GM23338 (cell line): ENCODE measurements at regions not wholly inside any gene's neighbourhood (a gene's known extent, or its start where the extent isn't known, plus 50 kb on each side); places are given as distances from the start of the nearest gene placed in this dataset.

Experiments
- ATAC-seq: fragments of 200-7000 bp; cut with Tn5 transposase; 3 replicates; pipeline ENCODE4 v1.9.1; 2020
- DNase-seq: peaks from one replicate; pipeline ENCODE4 v3.0.0-alpha.2; 2015; ENCODE audit warnings: low spot score
- H2AFZ ChIP-seq: fragments of 200-600 bp; sonication (generic); 2 replicates; pipeline ENCODE4 v1.8.0; 2016; ENCODE audit warnings: antibody characterized with exemption, mild to moderate bottlenecking, moderate library complexity
- H3F3A ChIP-seq: fragments of 200-600 bp; sonication (generic); replicated peaks from 2 replicates; pipeline ENCODE4 v1.8.0; 2017; ENCODE audit warnings: antibody characterized with exemption, mixed run types, low read depth
- H3K27ac ChIP-seq: fragments of 200-600 bp; sonication (generic); 2 replicates; pipeline ENCODE4 v1.6.1; 2016; ENCODE audit warnings: low read depth
- H3K27me3 ChIP-seq: fragments of 200-600 bp; sonication (generic); 2 replicates; pipeline ENCODE4 v1.8.0; 2016; ENCODE audit warnings: mild to moderate bottlenecking, mixed run types, moderate library complexity; ENCODE audit not compliant: insufficient read depth
- H3K36me3 ChIP-seq: fragments of 200-600 bp; sonication (generic); 2 replicates; pipeline ENCODE4 v1.8.0; 2016; ENCODE audit warnings: mild to moderate bottlenecking; ENCODE audit not compliant: insufficient read depth
- H3K4me1 ChIP-seq: fragments of 200-600 bp; sonication (generic); 2 replicates; pipeline ENCODE4 v1.8.0; 2016; ENCODE audit warnings: mild to moderate bottlenecking, moderate library complexity; ENCODE audit not compliant: insufficient read depth
- H3K4me2 ChIP-seq: fragments of 200-600 bp; sonication (generic); 2 replicates; pipeline ENCODE4 v1.7.1; 2017; ENCODE audit warnings: mixed run types
- H3K4me3 ChIP-seq: fragments of 200-600 bp; sonication (generic); 2 replicates; pipeline ENCODE4 v1.6.1; 2016; ENCODE audit warnings: mixed run types
- H3K79me2 ChIP-seq: fragments of 200-600 bp; sonication (generic); replicated peaks from 2 replicates; pipeline ENCODE4 v1.8.0; 2017; ENCODE audit warnings: mild to moderate bottlenecking; ENCODE audit not compliant: insufficient read depth
- H3K9me2 ChIP-seq: fragments of 200-600 bp; sonication (generic); 2 replicates; pipeline ENCODE4 v1.8.0; 2017; ENCODE audit not compliant: insufficient read depth
- H4K20me1 ChIP-seq: fragments of 200-600 bp; sonication (generic); replicated peaks from 2 replicates; pipeline ENCODE4 v1.8.0; 2017; ENCODE audit warnings: mild to moderate bottlenecking; ENCODE audit not compliant: insufficient read depth
- H3K27ac Mint-ChIP-seq: 2 replicates; pipeline ENCODE4 v1.8.0; 2020; ENCODE audit warnings: inconsistent platforms, mild to moderate bottlenecking, moderate library complexity, mixed read lengths
- H3K27me3 Mint-ChIP-seq: 3 replicates; pipeline ENCODE4 v1.8.0; 2022; ENCODE audit warnings: low read depth, mild to moderate bottlenecking, moderate library complexity, mixed read lengths, inconsistent platforms; ENCODE audit not compliant: insufficient read depth, poor library complexity
- H3K36me3 Mint-ChIP-seq: 3 replicates; pipeline ENCODE4 v1.8.0; 2021; ENCODE audit warnings: low read depth, mild to moderate bottlenecking, inconsistent platforms, moderate library complexity, mixed read lengths
- H3K4me1 Mint-ChIP-seq: 3 replicates; pipeline ENCODE4 v1.8.0; 2020; ENCODE audit warnings: mild to moderate bottlenecking, inconsistent platforms, mixed read lengths
- H3K4me3 Mint-ChIP-seq: 3 replicates; pipeline ENCODE4 v1.8.0; 2021; ENCODE audit warnings: moderate library complexity, mild to moderate bottlenecking, inconsistent platforms, mixed read lengths
- H3K9me3 Mint-ChIP-seq: 3 replicates; pipeline ENCODE4 v1.8.0; 2020; ENCODE audit warnings: moderate library complexity, mild to moderate bottlenecking, inconsistent platforms, mixed read lengths
- CREB1 ChIP-seq: fragments of 250-450 bp; sonication (Bioruptor Pico); IDR thresholded peaks from 2 replicates; pipeline ENCODE4 v1.5.0; 2020; ENCODE audit warnings: low read depth, mild to moderate bottlenecking, moderate library complexity
- ETS1 ChIP-seq: IDR thresholded peaks from 2 replicates; pipeline ENCODE4 v1.6.1; 2016; ENCODE audit warnings: antibody characterized with exemption
- JUNB ChIP-seq: IDR thresholded peaks from one replicate; pipeline ENCODE4 v1.6.1; 2016; ENCODE audit warnings: antibody characterized with exemption; ENCODE audit not compliant: unreplicated experiment
- NANOG ChIP-seq: IDR thresholded peaks from 2 replicates; pipeline ENCODE4 v1.6.1; 2016; ENCODE audit warnings: antibody characterized with exemption, borderline replicate concordance
- POLR2AphosphoS5 ChIP-seq: IDR thresholded peaks from 2 replicates; pipeline ENCODE4 v1.6.1; 2016; ENCODE audit warnings: antibody characterized with exemption, low read depth
- REST ChIP-seq: IDR thresholded peaks from one replicate; pipeline ENCODE4 v1.6.1; 2018; ENCODE audit warnings: antibody characterized with exemption; ENCODE audit not compliant: unreplicated experiment
- ZNF114 ChIP-seq: fragments of 250-450 bp; sonication (Bioruptor Pico); IDR thresholded peaks from 2 replicates; pipeline ENCODE4 v1.5.0; 2020; ENCODE audit warnings: mild to moderate bottlenecking, moderate library complexity
- ZNF331 ChIP-seq: fragments of 250-450 bp; sonication (Bioruptor Pico); IDR thresholded peaks from 2 replicates; pipeline ENCODE4 v1.5.0; 2020; ENCODE audit warnings: low read depth, mild to moderate bottlenecking, moderate library complexity
- ZNF462 ChIP-seq: fragments of 250-450 bp; sonication (Bioruptor Pico); IDR thresholded peaks from 2 replicates; pipeline ENCODE4 v1.5.0; 2020; ENCODE audit warnings: mild to moderate bottlenecking, moderate library complexity

DNA sequence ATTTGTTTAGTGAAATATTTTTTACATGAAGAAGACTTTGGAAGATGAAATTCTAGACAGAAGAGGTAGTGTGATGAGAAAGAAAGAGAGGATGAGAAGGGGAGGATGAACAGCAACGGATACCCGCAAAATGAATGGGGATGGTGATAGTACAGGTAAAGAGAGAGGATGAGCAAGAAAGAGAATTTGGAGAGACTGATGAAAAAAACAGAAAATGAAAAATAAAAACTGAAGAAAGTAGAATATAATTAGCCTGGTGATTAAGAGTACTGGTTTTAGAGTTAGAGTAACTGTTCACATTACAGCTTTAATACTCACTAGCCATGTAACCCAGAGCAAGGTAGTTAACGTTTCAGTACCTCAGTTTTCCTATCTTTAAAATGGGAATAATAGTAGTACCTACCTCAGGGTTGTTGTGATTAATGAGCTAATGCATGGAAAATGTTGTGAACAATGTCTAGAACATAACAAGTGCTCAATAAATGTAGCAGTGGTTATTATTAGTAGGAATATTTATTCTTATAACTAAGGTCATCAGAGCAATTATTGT lies 54.9 kb upstream of the ANTXR2 start (continued):
- TF ChIP-seq ETS1 (no peak), ZNF331 (CRISPR knock-in tag) (no peak), CREB1 (CRISPR knock-in tag) (no peak), JUNB (no peak), ZNF114 (CRISPR knock-in tag) (no peak), POLR2AphosphoS5 (no peak), NANOG (no peak)

DNA sequence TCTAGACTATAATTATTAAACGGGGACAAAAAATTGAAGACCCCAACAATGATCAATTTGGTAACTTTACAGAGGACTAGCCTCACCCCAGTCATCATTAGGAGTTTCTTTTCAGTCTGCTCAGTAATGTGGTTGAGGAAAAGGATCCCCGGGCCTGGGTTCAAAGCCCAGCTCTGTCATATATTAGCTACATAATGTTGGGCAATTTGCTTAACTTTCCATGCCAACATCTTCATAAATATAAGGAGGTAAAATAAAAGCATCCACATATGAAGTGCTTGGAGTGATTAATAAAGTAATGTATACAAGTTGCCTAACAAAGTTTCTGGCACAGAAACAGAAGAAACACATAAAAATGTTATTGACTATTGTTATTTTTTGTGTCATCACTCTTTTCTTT lies 53.4 kb upstream of the ANTXR2 start:
- no peak for ATAC-seq
- H3F3A ChIP-seq = no peaks in the 10 kb centered on the region
- H3K79me2 ChIP-seq = no peaks in the 10 kb centered on the region
- TF ChIP-seq REST = no peak
- TF ChIP-seq ZNF462 (CRISPR knock-in tag) = no peak
- no peak for TF ChIP-seq ZNF331 (CRISPR knock-in tag)
- no peak for TF ChIP-seq POLR2AphosphoS5
- no peak for TF ChIP-seq NANOG
- no peaks in the 10 kb centered on the region for H3K27me3 ChIP-seq
- no peaks in the 10 kb centered on the region for H3K9me2 ChIP-seq
- no peak overlapping the region for H3K4me2 ChIP-seq
- no peaks in the 10 kb centered on the region for H3K36me3 ChIP-seq
- no peaks in the 10 kb centered on the region for H4K20me1 ChIP-seq
- H3K4me1 Mint-ChIP-seq = peaks cover 12% of the 10 kb centered on the region
- H3K4me3 Mint-ChIP-seq = no peak overlapping the region
- H3K27me3 Mint-ChIP-seq = no peaks in the 10 kb centered on the region
- no peaks in the 10 kb centered on the region for H3K36me3 Mint-ChIP-seq
- DNase-seq = no peak
- H3K9me3 Mint-ChIP-seq = no peaks in the 10 kb centered on the region
- no peak overlapping the region for H3K27ac ChIP-seq
- H3K27ac Mint-ChIP-seq = no peak overlapping the region
- H2AFZ ChIP-seq = no peak overlapping the region
- H3K4me3 ChIP-seq = no peak overlapping the region
- H3K4me1 ChIP-seq = no peaks in the 10 kb centered on the region
